H1 (cell line): ENCODE measurements at regions not wholly inside any gene's neighbourhood (a gene's known extent, or its start where the extent isn't known, plus 50 kb on each side); places are given as distances from the start of the nearest gene placed in this dataset.

Experiments
- CHD1 ChIP-seq: IDR thresholded peaks from 2 replicates; pipeline ENCODE4 v1.6.1; 2012; ENCODE audit warnings: low read depth, low read length, improper control_type of control experiment
- EZH2 ChIP-seq: fragments of 200-600 bp; sonication (generic); IDR thresholded peaks from 2 replicates; pipeline ENCODE4 v1.7.1; 2012; ENCODE audit warnings: low read depth, mild to moderate bottlenecking, moderate library complexity, low read length, inconsistent platforms; ENCODE audit not compliant: severe bottlenecking
- POLR2A ChIP-seq, 2 experiments: IDR thresholded peaks; 1 replicate in 1 of 2; 2 replicates in 1 of 2; pipeline ENCODE4 v1.6.1; 2011; ENCODE audit warnings: low read depth in 2 of 2, low read length in 2 of 2, mild to moderate bottlenecking in 2 of 2; ENCODE audit errors: control extremely low read depth in 1 of 2
- POLR2AphosphoS5 ChIP-seq: IDR thresholded peaks from 2 replicates; pipeline ENCODE4 v1.6.1; 2011; ENCODE audit warnings: low read depth, low read length
- POU5F1 ChIP-seq: IDR thresholded peaks from 2 replicates; pipeline ENCODE4 v1.6.1; 2011; ENCODE audit warnings: low read depth, mild to moderate bottlenecking, low read length, moderate library complexity
- ZNF274 ChIP-seq: IDR thresholded peaks from 2 replicates; pipeline ENCODE4 v1.7.0; 2012; ENCODE audit warnings: low read length, borderline replicate concordance; ENCODE audit errors: extremely low read depth
- TF ChIP-seq, protein P1 (sequence below), 3 experiments: IDR thresholded peaks; 1 replicate in 2 of 3; 2 replicates in 1 of 3; pipeline versions ENCODE4 v1.5.1 to v1.6.1; 2011; ENCODE audit warnings: low read length in 3 of 3, mild to moderate bottlenecking in 3 of 3, inconsistent platforms in 2 of 3, low read depth in 1 of 3, moderate library complexity in 1 of 3; ENCODE audit not compliant: insufficient read depth in 1 of 3; ENCODE audit errors: control extremely low read depth in 1 of 3

GRCh38 chr1:30242168-30242567 lies 481.2 kb downstream of the MATN1 start:
- TF ChIP-seq ZNF274 (no peak), EZH2 (no peak), POLR2A (IDR thresholded peaks at IDR 0.05; ENCODE audit: control extremely low read depth in 1 of 2, low read depth in 2 of 2, low read length in 2 of 2) (no peak), POU5F1 (no peak), POLR2AphosphoS5 (no peak), CHD1 (no peak)
- TF ChIP-seq, protein P1, sequence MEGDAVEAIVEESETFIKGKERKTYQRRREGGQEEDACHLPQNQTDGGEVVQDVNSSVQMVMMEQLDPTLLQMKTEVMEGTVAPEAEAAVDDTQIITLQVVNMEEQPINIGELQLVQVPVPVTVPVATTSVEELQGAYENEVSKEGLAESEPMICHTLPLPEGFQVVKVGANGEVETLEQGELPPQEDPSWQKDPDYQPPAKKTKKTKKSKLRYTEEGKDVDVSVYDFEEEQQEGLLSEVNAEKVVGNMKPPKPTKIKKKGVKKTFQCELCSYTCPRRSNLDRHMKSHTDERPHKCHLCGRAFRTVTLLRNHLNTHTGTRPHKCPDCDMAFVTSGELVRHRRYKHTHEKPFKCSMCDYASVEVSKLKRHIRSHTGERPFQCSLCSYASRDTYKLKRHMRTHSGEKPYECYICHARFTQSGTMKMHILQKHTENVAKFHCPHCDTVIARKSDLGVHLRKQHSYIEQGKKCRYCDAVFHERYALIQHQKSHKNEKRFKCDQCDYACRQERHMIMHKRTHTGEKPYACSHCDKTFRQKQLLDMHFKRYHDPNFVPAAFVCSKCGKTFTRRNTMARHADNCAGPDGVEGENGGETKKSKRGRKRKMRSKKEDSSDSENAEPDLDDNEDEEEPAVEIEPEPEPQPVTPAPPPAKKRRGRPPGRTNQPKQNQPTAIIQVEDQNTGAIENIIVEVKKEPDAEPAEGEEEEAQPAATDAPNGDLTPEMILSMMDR (IDR thresholded peaks at IDR 0.05; ENCODE audit: control extremely low read depth in 1 of 3, insufficient read depth in 1 of 3, low read depth in 1 of 3, low read length in 3 of 3) = no peak
